GM21515 (cell line): ENCODE measurements at regions not wholly inside any gene's neighbourhood (a gene's known extent, or its start where the extent isn't known, plus 50 kb on each side); places are given as distances from the start of the nearest gene placed in this dataset.
A peak's percentile ranks its signal among the peaks of the same experiment; 100 is the strongest.
"Not testable (repeated sequence)": the region's sequence is repeated elsewhere in the genome, so short reads cannot be mapped to it uniquely, and the experiment has no call there.

Experiments
- ATAC-seq: cut with Tn5 transposase; IDR thresholded peaks from one replicate; pipeline ENCODE4 v1.9.1; 2021; ENCODE audit not compliant: unreplicated experiment

- not testable (repeated sequence) for ATAC-seq
Observed at GRCh38 chr16:46388354-46388753, 232.8 kb downstream of the SHCBP1 start.

GRCh38 chr16:46387720-46388119, 233.5 kb downstream of the SHCBP1 start:
- ATAC-seq: peak; percentile 1

GRCh38 chr16:46386805-46387620, 234.2 kb downstream of the SHCBP1 start:
- ATAC-seq: peak; percentile 10

- ATAC-seq: not testable (repeated sequence)
Observed at GRCh38 chr16:46386110-46386771, 234.9 kb downstream of the SHCBP1 start.

- ATAC-seq: not testable (repeated sequence)
Observed at GRCh38 chr16:46384285-46385061, 236.7 kb downstream of the SHCBP1 start.

- not testable (repeated sequence) for ATAC-seq
Observed at GRCh38 chr16:46383581-46383980, 237.6 kb downstream of the SHCBP1 start.

- ATAC-seq: not testable (repeated sequence)
Observed at GRCh38 chr16:46382791-46383541, 238.2 kb downstream of the SHCBP1 start.

GRCh38 chr16:46382079-46382478, 239.1 kb downstream of the SHCBP1 start:
- ATAC-seq: not testable (repeated sequence)

- ATAC-seq: not testable (repeated sequence)
Observed at GRCh38 chr16:46381344-46381743, 239.8 kb downstream of the SHCBP1 start.
